ENCODE measurements at regions not wholly inside any gene's neighbourhood (a gene's known extent, or its start where the extent isn't known, plus 50 kb on each side); places are given as distances from the start of the nearest gene placed in this dataset.
"Not testable (repeated sequence)": the region's sequence is repeated elsewhere in the genome, so short reads cannot be mapped to it uniquely, and the experiment has no call there.

GRCh38 chr6:144462058-144462457, 176.9 kb downstream of the UTRN start:
- H3K27ac ChIP-seq, result no peak overlapping the region
- H3K9me3 ChIP-seq, result no peaks in the 10 kb centered on the region

GRCh38 chr6:144466716-144467115, 181.6 kb downstream of the UTRN start:
- Histone ChIP-seq H3K27ac (no peak overlapping the region), H3K4me3 (no peak overlapping the region), H3K36me3 (peaks cover 28% of the 10 kb centered on the region)

More at GRCh38 chr6:144462058-144462457, 176.9 kb downstream of the UTRN start:
- H3K4me3 ChIP-seq, result no peak overlapping the region
- no peaks in the 10 kb centered on the region for H3K4me1 ChIP-seq
- H3K27me3 ChIP-seq, result no peaks in the 10 kb centered on the region
- TF ChIP-seq CTCF (IDR thresholded peaks at IDR 0.05), result no peak
- no peak for DNase-seq (ENCODE audit: low spot score)
- H3K36me3 ChIP-seq, result peaks cover 63% of the 10 kb centered on the region

GRCh38 chr6:144467172-144467762, 182.1 kb downstream of the UTRN start:
- Histone ChIP-seq H3K36me3 (peaks cover 22% of the 10 kb centered on the region), H3K4me1 (no peaks in the 10 kb centered on the region), H3K9me3 (no peaks in the 10 kb centered on the region), H3K27ac (no peak overlapping the region), H3K27me3 (no peaks in the 10 kb centered on the region), H3K4me3 (no peak overlapping the region)
- TF ChIP-seq CTCF (IDR thresholded peaks at IDR 0.05), result no peak
- DNase-seq (ENCODE audit: low spot score), result no peak

More at GRCh38 chr6:144466716-144467115, 181.6 kb downstream of the UTRN start:
- DNase-seq (ENCODE audit: low spot score), result no peak
- no peaks in the 10 kb centered on the region for H3K27me3 ChIP-seq
- no peaks in the 10 kb centered on the region for H3K9me3 ChIP-seq
- TF ChIP-seq CTCF (IDR thresholded peaks at IDR 0.05), result no peak
- H3K4me1 ChIP-seq, result no peaks in the 10 kb centered on the region

GRCh38 chr6:144467921-144468320, 182.8 kb downstream of the UTRN start:
- H3K27ac ChIP-seq, result no peak overlapping the region
- no peaks in the 10 kb centered on the region for H3K4me1 ChIP-seq
- H3K27me3 ChIP-seq, result no peaks in the 10 kb centered on the region
- no peak for DNase-seq (ENCODE audit: low spot score)
- H3K9me3 ChIP-seq, result no peaks in the 10 kb centered on the region
- no peak for TF ChIP-seq CTCF (IDR thresholded peaks at IDR 0.05)
- peaks cover 16% of the 10 kb centered on the region for H3K36me3 ChIP-seq
- H3K4me3 ChIP-seq, result no peak overlapping the region

- Histone ChIP-seq H3K27me3 (no peaks in the 10 kb centered on the region), H3K27ac (no peak overlapping the region), H3K36me3 (peaks cover 8% of the 10 kb centered on the region), H3K4me3 (no peak overlapping the region), H3K4me1 (no peaks in the 10 kb centered on the region), H3K9me3 (no peaks in the 10 kb centered on the region)
- DNase-seq (ENCODE audit: low spot score), result no peak
- no peak for TF ChIP-seq CTCF (IDR thresholded peaks at IDR 0.05)
These were observed 183.6 kb downstream of the UTRN start for GRCh38 chr6:144468709-144469108.

- Histone ChIP-seq H3K4me1 (no peaks in the 10 kb centered on the region), H3K36me3 (peaks cover 8% of the 10 kb centered on the region), H3K27ac (no peak overlapping the region), H3K9me3 (no peaks in the 10 kb centered on the region), H3K27me3 (no peaks in the 10 kb centered on the region), H3K4me3 (no peak overlapping the region)
- no peak for DNase-seq (ENCODE audit: low spot score)
- TF ChIP-seq CTCF (IDR thresholded peaks at IDR 0.05), result no peak
These were observed 184.0 kb downstream of the UTRN start for GRCh38 chr6:144469144-144469575.

- DNase-seq (ENCODE audit: low spot score), result not testable (repeated sequence)
These were observed 185.1 kb downstream of the UTRN start for GRCh38 chr6:144470201-144470600.

More at GRCh38 chr6:144470201-144470600, 185.1 kb downstream of the UTRN start:
- H3K27ac ChIP-seq, H3K4me3 ChIP-seq, H3K4me1 ChIP-seq, H3K9me3 ChIP-seq, H3K27me3 ChIP-seq: not testable (repeated sequence)
- H3K36me3 ChIP-seq, result peaks cover 12% of the 10 kb centered on the region
